ENCODE measurements at regions not wholly inside any gene's neighbourhood (a gene's known extent, or its start where the extent isn't known, plus 50 kb on each side); places are given as distances from the start of the nearest gene placed in this dataset.

- no peak for TF ChIP-seq EP300 (IDR thresholded peaks at IDR 0.05; ENCODE audit: low read depth)
- TF ChIP-seq POLR2AphosphoS5 (IDR thresholded peaks at IDR 0.05): no peak
- no peak for TF ChIP-seq POLR2A (IDR thresholded peaks at IDR 0.05)
- TF ChIP-seq CTCF (IDR thresholded peaks at IDR 0.05): no peak
- WGBS, 2 donors (ENCODE audit: low coverage in 1 of 2): 77 to 90% methylated on average over 1 of the region's 1 CpG
- in situ Hi-C loops (cut with MboI; ENCODE audit: low pct_ligation_motif_present in 1 of 4, low pct_unique_long_range_greater_than_20kb in 1 of 4, low sequenced_read_pairs in 3 of 4): no loop called here
- no peaks in the 10 kb centered on the region for H3K9me3 ChIP-seq
- intact Hi-C loops (cut with DNase I; ENCODE audit: low total_unique reads): no loop called here
- no peak overlapping the region for H3K4me3 ChIP-seq
- H3K27me3 ChIP-seq: no peaks in the 10 kb centered on the region
- no peak for DNase-seq
- H3K4me1 ChIP-seq: no peaks in the 10 kb centered on the region
- no peaks in the 10 kb centered on the region for H3K36me3 ChIP-seq
- no peak overlapping the region for H3K27ac ChIP-seq
These were observed 375.5 kb upstream of the KLHL1 start for GRCh38 chr13:70483599-70484276.

DNA sequence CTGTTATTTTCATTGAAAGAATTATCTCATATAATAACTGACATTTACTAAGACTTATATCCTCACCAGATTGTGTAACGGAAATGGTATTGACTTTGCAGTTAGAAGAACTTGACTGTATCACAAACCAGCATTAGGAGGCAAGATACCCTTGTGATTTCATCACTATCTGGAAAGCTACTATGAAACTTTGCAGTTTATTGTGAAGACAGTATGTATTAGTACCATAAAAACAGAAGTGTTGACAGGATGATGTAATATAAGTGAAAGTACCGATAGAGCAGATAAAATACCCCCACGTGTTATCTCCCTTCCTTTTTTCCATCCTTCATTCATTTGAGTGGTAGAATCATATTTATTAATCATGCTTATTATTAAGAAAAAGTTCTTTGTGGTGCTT is 365.7 kb upstream of the KLHL1 start:
- Histone ChIP-seq H3K27ac (no peak overlapping the region), H3K36me3 (no peaks in the 10 kb centered on the region), H3K4me3 (no peak overlapping the region), H3K4me1 (no peaks in the 10 kb centered on the region), H3K9me3 (no peaks in the 10 kb centered on the region), H3K27me3 (no peaks in the 10 kb centered on the region)
- no peak for DNase-seq
- in situ Hi-C loops (cut with MboI; ENCODE audit: low pct_ligation_motif_present in 1 of 4, low pct_unique_long_range_greater_than_20kb in 1 of 4, low sequenced_read_pairs in 3 of 4) (no loop called here), intact Hi-C loops (cut with DNase I; ENCODE audit: low total_unique reads) (no loop called here)
- TF ChIP-seq POLR2AphosphoS5 (IDR thresholded peaks at IDR 0.05) (no peak), EP300 (IDR thresholded peaks at IDR 0.05; ENCODE audit: low read depth) (no peak), CTCF (IDR thresholded peaks at IDR 0.05) (no peak), POLR2A (IDR thresholded peaks at IDR 0.05) (no peak)
- WGBS, 2 donors (ENCODE audit: low coverage in 1 of 2): 60 to 73% methylated on average over 3 of the region's 3 CpGs

- H3K4me3 ChIP-seq: no peak overlapping the region
- H3K4me1 ChIP-seq: no peaks in the 10 kb centered on the region
- no peak for DNase-seq
- no peak for TF ChIP-seq POLR2A (IDR thresholded peaks at IDR 0.05)
- no peak for TF ChIP-seq POLR2AphosphoS5 (IDR thresholded peaks at IDR 0.05)
- TF ChIP-seq EP300 (IDR thresholded peaks at IDR 0.05; ENCODE audit: low read depth): no peak
- TF ChIP-seq CTCF (IDR thresholded peaks at IDR 0.05): no peak
- intact Hi-C loops (cut with DNase I; ENCODE audit: low total_unique reads) (no loop called here), in situ Hi-C loops (cut with MboI; ENCODE audit: low pct_ligation_motif_present in 1 of 4, low pct_unique_long_range_greater_than_20kb in 1 of 4, low sequenced_read_pairs in 3 of 4) (no loop called here)
- H3K27ac ChIP-seq: no peak overlapping the region
- H3K27me3 ChIP-seq: no peaks in the 10 kb centered on the region
- WGBS, 2 donors (ENCODE audit: low coverage in 1 of 2): 85 to 93% methylated on average over 3 of the region's 3 CpGs
- H3K9me3 ChIP-seq: no peaks in the 10 kb centered on the region
- H3K36me3 ChIP-seq: no peaks in the 10 kb centered on the region
These were observed 360.8 kb upstream of the KLHL1 start for GRCh38 chr13:70469077-70469476.

DNA sequence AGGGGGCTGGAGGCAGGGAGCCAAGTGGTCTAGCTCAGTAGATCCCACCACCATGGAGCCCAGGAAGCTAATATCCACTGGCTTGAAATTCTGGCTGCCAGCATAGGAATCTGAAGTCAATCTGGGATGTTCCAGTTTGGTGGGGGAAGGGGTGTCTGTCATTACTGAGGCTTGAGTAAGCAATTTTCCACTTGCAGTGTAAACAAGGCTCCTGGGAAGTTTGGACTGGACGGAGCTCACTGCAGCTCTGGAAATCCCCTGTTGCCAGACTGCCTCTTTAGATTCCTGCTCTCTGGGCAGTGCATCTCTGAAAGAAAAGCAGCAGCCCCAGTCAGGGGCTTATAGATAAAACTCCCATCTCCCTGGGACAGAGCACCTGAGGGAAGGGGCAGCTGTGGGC is 349.2 kb upstream of the KLHL1 start:
- in situ Hi-C loops (cut with MboI; ENCODE audit: low pct_ligation_motif_present in 1 of 4, low pct_unique_long_range_greater_than_20kb in 1 of 4, low sequenced_read_pairs in 3 of 4): no loop called here
- intact Hi-C loops (cut with DNase I; ENCODE audit: low total_unique reads): no loop called here
- no peak for DNase-seq
- 42% methylated on average over 1 of the region's 1 CpG; no CpG with 5 or more reads in 1 of the 2 donors for WGBS, 2 donors (ENCODE audit: low coverage in 1 of 2)
- Histone ChIP-seq H3K27ac (no peak overlapping the region), H3K4me3 (no peak overlapping the region), H3K9me3 (no peaks in the 10 kb centered on the region), H3K4me1 (no peaks in the 10 kb centered on the region), H3K36me3 (no peaks in the 10 kb centered on the region), H3K27me3 (no peaks in the 10 kb centered on the region)
- TF ChIP-seq EP300 (IDR thresholded peaks at IDR 0.05; ENCODE audit: low read depth) (no peak), POLR2AphosphoS5 (IDR thresholded peaks at IDR 0.05) (no peak), POLR2A (IDR thresholded peaks at IDR 0.05) (no peak), CTCF (IDR thresholded peaks at IDR 0.05) (no peak)
